Activated naive CD8-positive, alpha-beta T cell treated with anti-CD3 and anti-CD28 coated beads for 36 hours (primary cell): ENCODE measurements at regions not wholly inside any gene's neighbourhood (a gene's known extent, or its start where the extent isn't known, plus 50 kb on each side); places are given as distances from the start of the nearest gene placed in this dataset.
"Not testable (repeated sequence)": the region's sequence is repeated elsewhere in the genome, so short reads cannot be mapped to it uniquely, and the experiment has no call there.

ENCODE experiments used
- DNase-seq: peaks from one replicate; pipeline ENCODE4 v3.0.0; 2021
- H3K27ac Mint-ChIP-seq: one replicate; pipeline ENCODE4 v1.8.0; 2022; ENCODE audit warnings: mild to moderate bottlenecking, moderate library complexity, mixed read lengths
- H3K27me3 Mint-ChIP-seq: one replicate; pipeline ENCODE4 v1.8.0; 2022; ENCODE audit warnings: mild to moderate bottlenecking, mixed read lengths
- H3K36me3 Mint-ChIP-seq: one replicate; pipeline ENCODE4 v1.8.0; 2021; ENCODE audit warnings: mild to moderate bottlenecking, mixed read lengths
- H3K4me1 Mint-ChIP-seq: one replicate; pipeline ENCODE4 v1.8.0; 2021; ENCODE audit warnings: mixed read lengths
- H3K4me3 Mint-ChIP-seq: one replicate; pipeline ENCODE4 v1.8.0; 2022; ENCODE audit warnings: mild to moderate bottlenecking, moderate library complexity, mixed read lengths
- H3K9me3 Mint-ChIP-seq: one replicate; pipeline ENCODE4 v1.8.0; 2022; ENCODE audit warnings: mixed read lengths

- Mint-ChIP-seq H3K4me1 (no peaks in the 10 kb centered on the region), H3K27me3 (no peaks in the 10 kb centered on the region), H3K27ac (no peak overlapping the region), H3K36me3 (no peaks in the 10 kb centered on the region), H3K9me3 (peaks cover 10% of the 10 kb centered on the region), H3K4me3 (no peak overlapping the region)
- DNase-seq: no peak
Measured at GRCh38 chr16:62816971-62817519, 780.8 kb upstream of the CDH8 start.

DNA sequence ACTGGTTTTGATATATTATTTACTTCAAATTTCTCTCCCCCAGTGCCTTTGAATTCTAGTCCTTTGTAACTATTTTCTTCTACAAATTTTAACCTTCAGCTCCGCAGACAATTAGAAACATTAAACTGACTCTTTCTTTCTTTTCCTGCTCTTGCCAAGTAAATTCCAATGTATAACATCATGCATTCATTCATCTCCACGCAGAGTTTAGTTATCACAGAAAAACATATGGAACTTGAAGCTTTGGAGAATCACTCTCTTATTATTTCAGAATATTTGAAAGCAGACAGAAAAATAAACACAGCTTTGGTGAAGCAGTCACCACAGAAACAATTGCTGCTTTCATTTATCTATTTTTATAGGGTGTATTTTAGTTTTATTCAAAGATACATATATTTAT lies 778.7 kb upstream of the CDH8 start:
- no peak for DNase-seq
- no peak overlapping the region for H3K4me3 Mint-ChIP-seq
- no peaks in the 10 kb centered on the region for H3K27me3 Mint-ChIP-seq
- H3K9me3 Mint-ChIP-seq: peaks cover 12% of the 10 kb centered on the region
- H3K4me1 Mint-ChIP-seq: no peaks in the 10 kb centered on the region
- H3K36me3 Mint-ChIP-seq: no peaks in the 10 kb centered on the region
- H3K27ac Mint-ChIP-seq: no peak overlapping the region

DNA sequence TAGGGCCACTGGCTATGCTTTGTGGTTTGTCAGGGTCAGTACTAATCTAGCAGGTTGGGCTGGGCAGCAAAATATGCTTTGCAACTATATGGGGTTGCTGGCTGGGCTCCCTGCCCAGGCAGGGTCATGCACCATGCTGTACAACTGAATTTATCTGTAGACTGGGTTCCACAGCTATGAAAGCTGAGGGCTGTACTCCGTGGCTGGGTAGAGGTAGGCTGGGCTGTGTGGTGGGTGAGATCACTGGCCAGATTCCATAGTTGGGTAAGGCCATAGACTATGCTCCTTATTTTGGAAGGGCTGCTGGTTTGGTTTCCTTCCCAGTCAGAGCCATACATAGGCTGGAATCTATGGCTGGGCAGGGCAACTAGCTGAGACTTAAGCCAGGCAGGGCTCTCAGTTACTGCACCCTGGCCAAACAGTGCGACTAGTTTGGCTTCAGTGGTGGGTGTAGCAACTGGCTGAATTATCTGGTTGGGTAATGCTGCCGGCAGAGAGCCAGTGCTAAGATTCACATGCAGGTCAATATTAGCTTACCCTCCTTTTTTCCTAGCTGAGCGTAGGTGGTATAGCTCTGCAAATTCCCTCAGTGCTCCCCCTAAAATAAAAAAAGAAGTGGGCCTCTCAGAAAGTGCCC lies 769.1 kb upstream of the CDH8 start:
- Mint-ChIP-seq H3K4me1 (no peaks in the 10 kb centered on the region), H3K36me3 (no peaks in the 10 kb centered on the region)

GRCh38 chr16:62794724-62795123 lies 758.5 kb upstream of the CDH8 start:
- H3K4me3 Mint-ChIP-seq: no peak overlapping the region
- H3K27ac Mint-ChIP-seq: no peak overlapping the region
- peaks cover 27% of the 10 kb centered on the region for H3K9me3 Mint-ChIP-seq
- H3K36me3 Mint-ChIP-seq: no peaks in the 10 kb centered on the region
- DNase-seq: no peak
- no peaks in the 10 kb centered on the region for H3K4me1 Mint-ChIP-seq
- no peaks in the 10 kb centered on the region for H3K27me3 Mint-ChIP-seq

More for the DNA sequence above, 769.1 kb upstream of the CDH8 start:
- no peak for DNase-seq
- Mint-ChIP-seq H3K27me3 (no peaks in the 10 kb centered on the region), H3K9me3 (peaks cover 10% of the 10 kb centered on the region), H3K27ac (no peak overlapping the region), H3K4me3 (no peak overlapping the region)

GRCh38 chr16:62780081-62780480 lies 743.8 kb upstream of the CDH8 start:
- not testable (repeated sequence) for H3K4me1 Mint-ChIP-seq, H3K36me3 Mint-ChIP-seq, H3K4me3 Mint-ChIP-seq, DNase-seq, H3K27me3 Mint-ChIP-seq, H3K27ac Mint-ChIP-seq
- peaks cover 19% of the 10 kb centered on the region for H3K9me3 Mint-ChIP-seq

- no peak for DNase-seq
- no peak overlapping the region for H3K27ac Mint-ChIP-seq
- no peaks in the 10 kb centered on the region for H3K36me3 Mint-ChIP-seq
- H3K27me3 Mint-ChIP-seq: no peaks in the 10 kb centered on the region
- H3K9me3 Mint-ChIP-seq: peaks cover 6% of the 10 kb centered on the region
- H3K4me1 Mint-ChIP-seq: no peaks in the 10 kb centered on the region
- H3K4me3 Mint-ChIP-seq: no peak overlapping the region
Measured at GRCh38 chr16:62764572-62764971, 728.3 kb upstream of the CDH8 start.

DNA sequence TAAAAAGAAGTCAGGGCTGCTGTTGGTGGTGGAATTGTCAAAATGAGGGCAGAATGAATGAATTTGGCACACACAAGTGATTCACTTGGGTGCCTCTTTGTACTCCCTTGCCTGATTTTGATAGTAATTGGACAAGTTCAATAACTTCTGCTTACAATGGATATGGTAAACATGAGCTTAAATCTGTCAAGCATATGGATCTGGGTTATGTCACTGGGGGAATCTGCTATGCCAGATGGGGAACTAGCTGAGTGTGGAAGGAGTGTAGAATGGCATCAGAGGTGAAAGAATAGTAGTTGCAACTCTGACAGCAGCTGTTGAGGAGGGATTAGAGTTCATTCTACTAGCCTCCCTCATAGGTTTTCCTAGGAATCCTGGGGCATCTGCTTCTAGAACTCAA lies 724.2 kb upstream of the CDH8 start:
- H3K9me3 Mint-ChIP-seq: peaks cover 12% of the 10 kb centered on the region
- no peak overlapping the region for H3K27ac Mint-ChIP-seq
- H3K4me3 Mint-ChIP-seq: no peak overlapping the region
- H3K4me1 Mint-ChIP-seq: no peaks in the 10 kb centered on the region
- H3K36me3 Mint-ChIP-seq: no peaks in the 10 kb centered on the region
- DNase-seq: no peak
- H3K27me3 Mint-ChIP-seq: no peaks in the 10 kb centered on the region

GRCh38 chr16:62755938-62756337 lies 719.7 kb upstream of the CDH8 start:
- Mint-ChIP-seq H3K27me3 (no peaks in the 10 kb centered on the region), H3K27ac (no peak overlapping the region), H3K36me3 (no peaks in the 10 kb centered on the region), H3K4me3 (no peak overlapping the region), H3K4me1 (no peaks in the 10 kb centered on the region), H3K9me3 (peaks cover 12% of the 10 kb centered on the region)
- no peak for DNase-seq

DNA sequence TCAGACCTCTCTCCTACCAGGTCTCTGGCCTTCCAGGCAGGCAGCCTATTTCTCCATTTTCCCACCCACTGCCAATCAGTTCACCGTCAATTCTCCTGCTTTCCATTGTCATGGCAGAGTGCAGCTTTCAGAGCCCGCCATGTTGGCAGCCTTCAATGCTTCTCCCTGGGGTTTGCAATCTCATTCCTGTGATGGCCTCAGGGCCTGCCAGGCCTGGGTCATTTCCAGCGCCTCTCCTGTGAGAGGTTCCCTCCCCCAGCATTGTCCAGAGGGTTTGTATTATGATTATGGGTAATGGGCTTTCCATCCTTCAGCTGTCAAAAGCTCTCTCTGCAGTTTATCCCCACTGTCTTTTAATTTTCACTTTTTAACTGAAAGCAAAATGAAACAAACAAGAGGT lies 716.6 kb upstream of the CDH8 start:
- Mint-ChIP-seq H3K4me1 (no peaks in the 10 kb centered on the region), H3K27me3 (no peaks in the 10 kb centered on the region), H3K9me3 (peaks cover 12% of the 10 kb centered on the region), H3K36me3 (no peaks in the 10 kb centered on the region), H3K27ac (no peak overlapping the region), H3K4me3 (no peak overlapping the region)
- DNase-seq: no peak

DNA sequence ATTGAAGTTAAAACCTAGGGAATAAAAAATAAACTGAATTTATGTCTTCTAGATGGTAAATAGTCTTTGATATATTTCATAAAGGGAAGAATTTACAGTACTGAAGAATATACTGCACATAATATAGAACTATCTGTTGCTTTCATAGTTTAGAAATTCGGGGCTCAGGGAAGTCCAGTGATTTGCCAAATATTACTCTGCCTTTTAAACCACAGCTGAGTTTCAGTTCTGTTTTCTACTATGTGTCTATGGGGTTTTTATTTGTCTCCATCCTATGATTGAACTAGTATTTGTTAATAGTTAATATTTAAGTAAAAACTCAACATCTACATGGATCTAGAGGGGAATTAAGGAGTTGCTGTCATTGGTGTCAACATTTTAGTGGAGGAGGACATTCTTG lies 715.0 kb upstream of the CDH8 start:
- Mint-ChIP-seq H3K9me3 (peaks cover 6% of the 10 kb centered on the region), H3K27me3 (no peaks in the 10 kb centered on the region), H3K4me1 (no peaks in the 10 kb centered on the region), H3K27ac (no peak overlapping the region), H3K36me3 (no peaks in the 10 kb centered on the region), H3K4me3 (no peak overlapping the region)
- DNase-seq: no peak

DNA sequence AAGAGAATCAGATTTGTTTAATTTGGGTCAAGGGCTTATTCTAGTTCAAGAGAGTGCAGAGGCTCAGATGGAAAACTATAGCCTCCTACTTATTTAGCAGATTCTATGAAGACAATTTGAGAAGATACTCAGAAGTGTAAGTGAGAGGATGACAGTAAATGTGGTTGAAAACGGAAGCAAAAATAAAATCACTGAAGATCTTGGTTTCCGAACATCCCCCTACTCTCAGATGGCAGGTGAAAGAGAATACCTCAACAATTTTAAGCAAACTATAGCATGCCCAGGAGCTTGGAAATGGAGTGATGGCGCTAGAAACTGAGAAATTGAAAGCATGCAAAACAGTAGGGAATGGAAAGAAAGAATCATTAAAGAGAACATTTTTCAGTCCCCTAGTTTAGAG lies 705.5 kb upstream of the CDH8 start:
- DNase-seq: no peak
- Mint-ChIP-seq H3K27ac (no peak overlapping the region), H3K4me3 (no peak overlapping the region), H3K27me3 (no peaks in the 10 kb centered on the region), H3K4me1 (no peaks in the 10 kb centered on the region), H3K36me3 (no peaks in the 10 kb centered on the region), H3K9me3 (peaks cover 29% of the 10 kb centered on the region)

DNA sequence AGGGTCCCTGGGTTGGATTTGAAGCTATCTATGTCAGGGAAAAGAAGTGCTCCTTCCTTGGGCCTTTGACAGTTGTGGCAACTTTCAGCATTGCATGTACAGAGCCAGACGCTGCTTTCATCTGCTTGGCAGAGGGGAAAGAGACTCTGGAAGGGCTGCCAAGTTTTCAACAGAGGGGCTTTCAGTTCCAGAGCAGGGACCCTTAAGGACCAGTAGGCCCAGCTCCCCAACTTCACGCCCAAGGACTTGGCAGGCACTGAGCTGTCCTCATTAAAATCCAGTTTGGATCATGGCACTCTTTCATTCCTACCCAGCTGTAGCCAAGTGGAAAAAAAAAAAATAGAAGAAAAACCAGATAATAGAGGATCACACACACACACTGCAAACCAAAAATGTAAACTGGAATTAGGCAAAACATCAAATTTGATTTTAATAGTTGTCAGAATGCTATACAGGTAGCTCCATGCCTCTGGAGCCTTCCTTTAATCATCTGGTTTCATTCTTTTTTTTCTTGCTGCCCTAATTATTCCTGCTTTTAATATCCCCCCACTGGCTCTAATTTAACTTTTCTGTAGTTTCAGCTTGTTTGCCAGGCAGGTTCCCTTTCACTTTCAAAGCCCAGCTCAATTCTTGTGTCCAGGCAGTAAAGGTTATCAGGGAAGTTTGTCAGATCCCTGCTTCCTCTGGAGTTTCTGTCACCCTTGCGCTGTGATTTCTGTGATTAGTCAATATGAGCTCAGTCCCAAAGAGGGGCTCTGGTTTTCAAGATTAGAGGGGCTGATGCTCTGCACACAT lies 702.6 kb upstream of the CDH8 start:
- Mint-ChIP-seq H3K27ac (no peak overlapping the region), H3K27me3 (no peaks in the 10 kb centered on the region), H3K4me1 (no peaks in the 10 kb centered on the region), H3K9me3 (peaks cover 27% of the 10 kb centered on the region), H3K36me3 (no peaks in the 10 kb centered on the region), H3K4me3 (no peak overlapping the region)
- no peak for DNase-seq

GRCh38 chr16:62732092-62732491 lies 695.9 kb upstream of the CDH8 start:
- H3K4me1 Mint-ChIP-seq: no peaks in the 10 kb centered on the region
- peaks cover 7% of the 10 kb centered on the region for H3K9me3 Mint-ChIP-seq
- no peak for DNase-seq
- H3K4me3 Mint-ChIP-seq: no peak overlapping the region
- H3K36me3 Mint-ChIP-seq: no peaks in the 10 kb centered on the region
- H3K27me3 Mint-ChIP-seq: no peaks in the 10 kb centered on the region
- no peak overlapping the region for H3K27ac Mint-ChIP-seq

GRCh38 chr16:62724670-62725269 lies 688.5 kb upstream of the CDH8 start:
- not testable (repeated sequence) for H3K4me1 Mint-ChIP-seq, H3K27me3 Mint-ChIP-seq, H3K4me3 Mint-ChIP-seq, DNase-seq, H3K36me3 Mint-ChIP-seq, H3K27ac Mint-ChIP-seq
- H3K9me3 Mint-ChIP-seq: peaks cover 17% of the 10 kb centered on the region

DNA sequence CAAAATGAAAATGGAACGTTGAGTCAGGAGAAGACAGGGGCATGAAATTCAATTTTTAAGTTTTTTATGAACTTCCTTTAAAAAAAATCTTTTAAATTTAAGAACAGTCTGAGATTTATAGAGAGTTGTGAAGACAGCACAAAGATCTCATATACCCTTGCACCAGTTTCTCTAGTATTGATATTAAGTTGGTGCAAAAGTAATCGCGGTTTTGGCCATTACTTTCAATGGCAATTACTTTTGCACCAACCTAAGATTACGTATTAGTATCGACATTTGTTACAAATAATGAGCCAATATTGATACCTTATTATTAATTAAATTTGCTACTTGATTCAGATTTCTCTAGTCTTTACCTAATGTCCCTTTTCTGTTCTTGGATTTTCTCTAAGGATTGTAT lies 684.4 kb upstream of the CDH8 start:
- Mint-ChIP-seq H3K4me1 (no peaks in the 10 kb centered on the region), H3K9me3 (peaks cover 21% of the 10 kb centered on the region), H3K27ac (no peak overlapping the region), H3K4me3 (no peak overlapping the region), H3K36me3 (no peaks in the 10 kb centered on the region), H3K27me3 (no peaks in the 10 kb centered on the region)
- DNase-seq: no peak
